Stimulated activated CD4-positive, alpha-beta T cell treated with anti-CD3 and anti-CD28 coated beads, Interleukin-15, amount 100 ng/mL, for 24 hours (primary cell): ENCODE measurements at regions not wholly inside any gene's neighbourhood (a gene's known extent, or its start where the extent isn't known, plus 50 kb on each side); places are given as distances from the start of the nearest gene placed in this dataset.
"Not testable (repeated sequence)": the region's sequence is repeated elsewhere in the genome, so short reads cannot be mapped to it uniquely, and the experiment has no call there.

Experiments
- DNase-seq: peaks from one replicate; pipeline ENCODE4 v3.0.0-alpha.2; 2020

GRCh38 chr6:101114703-101115102, 233.6 kb upstream of the ASCC3 start:
- no peak for DNase-seq

- no peak for DNase-seq
Observed at GRCh38 chr6:101116337-101116736, 235.2 kb upstream of the ASCC3 start.

GRCh38 chr6:101117393-101118135, 236.4 kb upstream of the ASCC3 start:
- no peak for DNase-seq

GRCh38 chr6:101118136-101118396, 236.9 kb upstream of the ASCC3 start:
- DNase-seq = no peak

GRCh38 chr6:101120747-101121146, 239.6 kb upstream of the ASCC3 start:
- DNase-seq = no peak

- DNase-seq = no peak
Observed at GRCh38 chr6:101125380-101125971, 244.3 kb upstream of the ASCC3 start.

- DNase-seq = no peak
Observed at GRCh38 chr6:101126501-101126900, 245.4 kb upstream of the ASCC3 start.

GRCh38 chr6:101129851-101130250, 248.7 kb upstream of the ASCC3 start:
- no peak for DNase-seq

GRCh38 chr6:101146389-101146788, 247.1 kb upstream of the GRIK2 start:
- no peak for DNase-seq

- DNase-seq = no peak
Observed at GRCh38 chr6:101150226-101150625, 243.3 kb upstream of the GRIK2 start.

GRCh38 chr6:101157638-101158037, 235.9 kb upstream of the GRIK2 start:
- not testable (repeated sequence) for DNase-seq

GRCh38 chr6:101163611-101164010, 229.9 kb upstream of the GRIK2 start:
- DNase-seq = no peak

GRCh38 chr6:101167638-101168037, 225.9 kb upstream of the GRIK2 start:
- no peak for DNase-seq

GRCh38 chr6:101171049-101171448, 222.5 kb upstream of the GRIK2 start:
- DNase-seq = not testable (repeated sequence)

GRCh38 chr6:101178748-101179147, 214.8 kb upstream of the GRIK2 start:
- DNase-seq = no peak

- no peak for DNase-seq
Observed at GRCh38 chr6:101181006-101181405, 212.5 kb upstream of the GRIK2 start.

GRCh38 chr6:101188285-101188798, 205.2 kb upstream of the GRIK2 start:
- not testable (repeated sequence) for DNase-seq

GRCh38 chr6:101195588-101195987, 197.9 kb upstream of the GRIK2 start:
- no peak for DNase-seq

- DNase-seq = no peak
Observed at GRCh38 chr6:101199441-101199840, 194.1 kb upstream of the GRIK2 start.

- no peak for DNase-seq
Observed at GRCh38 chr6:101202867-101203374, 190.6 kb upstream of the GRIK2 start.

GRCh38 chr6:101203664-101204063, 189.8 kb upstream of the GRIK2 start:
- no peak for DNase-seq

- no peak for DNase-seq
Observed at GRCh38 chr6:101208152-101208551, 185.4 kb upstream of the GRIK2 start.

- DNase-seq = no peak
Observed at GRCh38 chr6:101212640-101213039, 180.9 kb upstream of the GRIK2 start.

- DNase-seq = no peak
Observed at GRCh38 chr6:101222007-101222406, 171.5 kb upstream of the GRIK2 start.

GRCh38 chr6:101224751-101225150, 168.8 kb upstream of the GRIK2 start:
- no peak for DNase-seq
